GM18870 (cell line): ENCODE measurements at regions not wholly inside any gene's neighbourhood (a gene's known extent, or its start where the extent isn't known, plus 50 kb on each side); places are given as distances from the start of the nearest gene placed in this dataset.

ENCODE experiments used
- ATAC-seq: cut with Tn5 transposase; IDR thresholded peaks from one replicate; pipeline ENCODE4 v1.9.1; 2021; ENCODE audit warnings: moderate library complexity; ENCODE audit not compliant: unreplicated experiment

DNA sequence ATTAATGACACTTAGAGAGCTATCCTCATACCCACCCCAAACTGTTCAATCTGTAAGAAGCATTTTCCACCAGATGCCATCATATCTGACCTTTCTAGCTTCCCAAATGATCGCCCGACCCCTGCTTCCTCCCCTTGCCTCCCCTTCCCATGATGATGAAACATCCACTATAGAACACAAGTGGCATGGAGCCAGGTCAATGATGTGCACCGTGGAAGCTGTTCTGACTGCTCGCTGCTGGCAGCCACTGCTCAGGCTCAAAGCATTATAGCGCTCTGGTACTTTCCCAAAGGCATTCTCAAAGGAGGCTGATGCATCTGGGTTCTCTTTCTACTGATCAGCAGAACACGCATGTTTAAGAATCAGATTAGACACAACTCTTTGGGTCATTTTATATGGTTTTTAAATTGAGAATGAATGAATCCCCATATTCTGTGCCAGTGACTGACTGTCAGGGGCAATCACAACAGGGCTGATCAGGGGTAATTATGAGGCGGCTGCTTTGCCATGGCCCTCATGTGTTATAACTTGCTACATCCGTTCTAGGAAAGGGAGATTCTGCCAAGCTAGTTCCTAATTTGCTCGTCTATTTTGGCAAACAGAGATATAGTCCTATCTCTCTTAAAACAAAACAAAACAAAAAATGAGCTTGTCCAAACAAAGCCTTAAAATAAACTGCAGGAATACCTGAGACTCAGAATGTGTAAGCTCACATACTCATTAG, 343.7 kb downstream of the ENC1 start:
- ATAC-seq: no peak

DNA sequence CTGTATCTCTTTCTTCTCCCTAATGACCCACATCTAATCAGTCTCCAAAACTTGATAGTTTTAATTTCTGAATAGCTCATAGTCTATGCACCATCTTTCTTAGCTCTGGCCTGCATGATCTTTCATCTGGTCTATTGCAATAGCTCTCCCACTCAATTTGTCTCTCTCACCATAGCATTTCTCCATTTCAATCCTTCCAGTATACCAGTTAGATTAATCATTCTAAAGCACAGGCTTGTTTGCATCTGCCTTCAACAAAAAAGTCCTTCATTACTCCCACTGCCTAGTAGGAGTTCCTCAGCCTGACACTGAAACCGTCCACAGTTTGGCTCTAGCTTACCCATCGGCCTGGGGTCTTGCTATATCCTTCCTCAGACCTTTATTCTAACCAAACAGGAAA, 344.9 kb downstream of the ENC1 start:
- no peak for ATAC-seq

DNA sequence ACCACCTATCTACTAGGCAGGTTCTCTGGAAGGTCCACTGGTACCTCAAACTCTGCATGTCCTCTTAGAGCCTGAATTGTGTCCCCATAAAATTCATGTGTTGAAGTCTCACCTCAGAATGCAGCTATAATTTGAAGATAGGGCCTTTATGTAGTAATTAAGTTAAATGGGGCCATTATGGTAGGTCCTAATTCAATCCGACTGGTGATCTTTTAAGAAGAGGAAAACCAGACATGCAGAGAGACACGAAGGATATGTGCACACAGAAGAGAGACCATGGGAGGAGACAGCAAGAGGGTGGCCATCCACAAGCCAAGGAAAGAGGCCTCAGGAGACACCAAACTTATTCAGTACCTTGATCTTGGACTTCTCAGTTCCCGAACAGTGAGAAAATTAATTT, 345.4 kb downstream of the ENC1 start:
- no peak for ATAC-seq

DNA sequence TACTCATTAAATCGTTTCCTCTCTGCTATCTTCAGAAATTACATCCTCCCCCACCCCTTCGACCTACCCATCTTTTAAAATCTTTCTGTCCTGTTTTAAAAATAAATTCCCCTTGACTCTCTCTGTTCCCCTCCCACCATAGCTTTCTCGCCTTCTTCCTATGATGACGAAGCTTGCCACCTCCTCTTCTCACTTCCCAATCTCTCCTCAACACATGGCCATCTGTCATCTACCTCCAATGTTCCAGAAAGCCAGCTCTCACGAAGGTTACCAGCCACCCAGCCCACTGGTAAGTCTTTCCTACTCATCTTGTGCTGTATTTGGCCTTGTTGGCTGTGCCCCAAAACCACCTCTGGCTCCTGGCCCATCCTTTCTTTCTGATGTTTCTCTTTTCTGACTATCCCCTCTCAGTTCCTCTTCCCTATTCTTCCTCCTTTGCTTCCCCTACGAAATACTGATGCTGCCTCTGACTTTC, 346.3 kb downstream of the ENC1 start:
- ATAC-seq: peak; percentile 51

DNA sequence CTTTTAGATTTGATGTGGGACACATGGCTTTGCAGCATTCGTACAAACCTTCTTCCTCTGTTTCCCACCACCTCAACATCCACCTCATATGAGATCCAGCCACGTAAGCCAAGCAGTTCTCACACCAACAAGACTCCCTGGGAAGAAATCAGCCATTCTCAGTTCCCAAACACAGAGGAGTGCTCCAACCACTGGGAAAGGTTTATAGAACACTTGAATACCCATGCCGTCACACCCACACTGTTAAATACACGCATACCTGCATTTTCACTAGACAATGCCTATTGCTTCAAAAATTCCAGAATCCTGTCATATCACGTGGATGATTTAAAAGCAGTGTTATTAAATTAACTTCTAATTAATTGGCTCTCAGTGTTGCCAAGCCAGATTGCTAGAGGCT, 347.3 kb downstream of the ENC1 start:
- ATAC-seq: no peak

DNA sequence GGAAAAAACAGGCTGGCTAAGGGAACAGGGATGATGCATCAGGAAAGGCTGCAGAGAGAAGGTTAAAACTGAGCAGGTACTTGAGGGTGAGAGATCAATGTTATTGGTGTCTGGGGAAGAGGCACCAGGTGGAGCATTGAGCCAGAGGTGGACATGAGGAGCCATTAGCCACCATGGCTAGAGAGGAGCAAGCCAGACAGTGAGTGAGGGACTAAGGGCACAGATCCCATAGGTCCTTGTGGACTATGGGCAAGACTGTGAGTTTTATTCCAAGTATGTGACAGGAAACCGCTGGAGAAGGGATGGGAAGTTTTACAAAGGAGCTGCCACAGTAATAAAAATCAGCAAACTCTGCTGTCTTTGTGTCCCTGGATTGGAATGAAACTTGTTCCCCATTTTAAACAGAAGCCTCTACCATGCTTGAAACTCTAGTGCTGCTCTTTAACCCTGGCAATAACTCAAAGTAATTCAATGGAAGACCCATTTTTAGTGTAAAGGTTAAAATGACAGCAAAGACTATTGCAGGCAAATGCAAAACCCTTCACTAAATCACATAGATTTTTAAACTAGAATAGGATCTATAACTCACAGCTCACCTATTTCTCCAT, 349.8 kb downstream of the ENC1 start:
- ATAC-seq: no peak

DNA sequence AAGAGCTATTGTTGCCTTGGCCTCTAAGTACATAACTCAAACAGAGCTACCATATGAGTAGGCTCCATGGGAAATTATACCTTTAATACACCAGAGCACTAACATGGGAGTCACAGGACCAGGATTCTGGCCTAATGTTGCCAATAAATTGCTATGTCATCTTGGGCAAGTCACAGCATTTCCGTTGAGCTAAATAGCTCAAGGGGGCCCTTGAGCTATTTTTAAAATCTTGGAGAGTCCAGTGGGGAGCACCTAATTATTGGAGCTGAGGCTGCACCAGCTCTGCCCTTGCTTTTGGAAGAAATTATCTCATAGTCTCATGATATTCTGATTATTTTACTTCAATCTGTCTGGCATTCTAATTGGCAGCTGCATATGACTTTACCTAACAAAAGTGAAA, 350.8 kb downstream of the ENC1 start:
- no peak for ATAC-seq

DNA sequence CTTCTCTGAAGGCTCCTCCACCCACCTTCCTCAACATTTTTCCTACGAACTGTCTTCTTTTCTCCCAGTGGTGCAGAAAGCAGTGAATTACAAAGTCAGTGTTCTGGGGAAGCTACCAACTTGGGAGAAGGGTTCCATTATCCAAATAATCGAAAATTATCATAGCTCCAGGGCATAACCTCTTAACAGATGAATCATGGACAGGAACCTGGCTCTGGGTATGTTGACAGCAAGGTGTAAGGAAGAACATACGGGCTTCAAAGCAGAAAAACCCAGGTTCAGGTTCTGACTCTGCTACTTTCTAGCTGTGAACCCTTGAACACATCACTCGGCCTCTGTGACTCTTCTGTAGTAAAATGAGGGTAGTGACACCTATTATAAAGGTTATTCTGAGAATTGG, 351.3 kb downstream of the ENC1 start:
- ATAC-seq: no peak

DNA sequence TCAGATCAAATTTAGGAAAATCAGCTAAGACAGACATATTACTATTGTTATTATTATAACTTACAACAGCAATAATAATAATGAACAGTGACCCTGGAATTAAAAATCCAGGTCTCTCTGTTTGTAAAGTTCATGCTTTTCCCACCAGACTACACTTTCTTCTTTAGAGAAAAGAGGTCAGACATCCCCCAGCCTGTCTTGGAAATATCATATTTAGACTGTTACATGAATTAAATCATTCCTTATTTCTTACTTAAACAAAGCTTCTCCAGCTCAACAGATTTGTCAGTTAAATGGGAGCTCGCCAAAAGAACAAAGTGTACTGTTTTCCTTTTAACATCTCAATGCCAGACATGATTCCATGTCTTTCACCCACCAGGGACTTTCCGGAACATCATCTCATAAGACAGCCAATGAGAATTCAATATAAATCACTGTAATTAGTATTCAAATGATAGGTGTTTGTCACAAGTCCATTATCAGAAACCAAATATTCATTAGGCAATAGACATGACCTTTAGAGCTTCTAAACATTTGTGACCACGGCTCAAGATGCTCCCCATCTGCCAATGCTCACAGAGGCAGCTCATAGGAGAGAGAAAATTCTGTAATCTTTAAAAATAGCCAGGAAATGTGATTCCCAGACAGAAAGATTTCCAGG, 351.9 kb downstream of the ENC1 start:
- ATAC-seq: no peak

DNA sequence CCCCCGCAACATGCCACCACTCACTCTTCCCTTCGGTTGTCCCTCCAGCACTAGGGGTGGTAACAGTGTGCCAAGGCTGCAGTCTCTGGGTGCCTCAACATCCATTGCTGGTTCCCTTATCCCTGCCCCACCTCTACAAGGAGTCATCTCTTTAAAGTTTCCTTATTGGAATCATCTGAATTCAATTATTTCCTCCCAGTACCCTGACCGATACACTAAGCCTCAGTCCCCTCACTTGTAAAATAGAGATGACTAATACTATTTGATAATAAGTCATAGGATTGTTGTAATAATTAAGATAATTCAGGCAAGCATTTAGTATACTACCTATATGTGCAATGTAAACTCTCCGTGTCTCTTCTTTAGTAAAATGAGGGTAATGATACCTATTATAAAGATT, 352.5 kb downstream of the ENC1 start:
- no peak for ATAC-seq

DNA sequence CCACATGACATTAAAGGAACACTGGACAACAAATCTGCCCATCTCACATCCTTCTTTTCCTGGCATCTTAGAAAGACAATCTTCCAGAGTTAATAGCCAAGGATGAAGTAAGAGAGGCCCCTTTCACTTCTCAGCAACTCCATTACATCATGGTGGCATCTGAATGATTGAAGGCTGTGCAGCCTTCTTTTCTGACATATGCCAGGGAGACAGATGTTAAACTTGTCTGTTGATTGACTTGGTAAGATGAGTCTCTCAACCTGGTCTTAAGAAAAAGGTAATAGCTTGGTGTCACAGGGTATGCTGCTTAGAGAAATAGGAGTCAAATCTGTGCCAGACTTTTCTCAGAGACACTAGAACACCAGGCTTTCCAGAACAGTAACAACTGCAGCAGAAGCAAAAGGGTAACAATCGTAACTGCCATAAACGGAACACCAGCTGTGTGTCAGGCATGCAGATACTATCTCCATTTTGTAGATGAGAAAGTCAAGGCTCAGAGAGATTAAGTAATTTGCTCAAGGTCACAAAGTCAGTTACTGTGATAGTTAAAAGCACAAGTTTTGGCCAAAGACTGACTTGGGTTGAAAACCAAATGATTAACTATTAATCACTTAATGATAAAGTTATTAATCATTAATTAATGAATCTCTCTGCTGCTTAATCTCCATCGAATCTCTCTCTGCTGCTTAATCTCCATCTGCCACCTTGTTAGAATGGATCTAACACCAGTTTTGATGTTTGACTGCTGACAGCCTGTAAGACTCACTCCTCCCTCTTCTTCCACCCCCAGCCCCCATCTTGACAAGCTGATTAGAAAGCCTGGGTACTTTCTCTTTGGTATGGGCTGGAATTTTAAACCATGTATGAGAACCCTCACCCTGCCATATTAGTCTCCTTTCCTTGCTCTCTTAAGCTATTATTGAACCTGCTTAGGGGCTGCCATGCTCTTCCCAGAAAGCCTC, 353.5 kb downstream of the ENC1 start:
- ATAC-seq: no peak

DNA sequence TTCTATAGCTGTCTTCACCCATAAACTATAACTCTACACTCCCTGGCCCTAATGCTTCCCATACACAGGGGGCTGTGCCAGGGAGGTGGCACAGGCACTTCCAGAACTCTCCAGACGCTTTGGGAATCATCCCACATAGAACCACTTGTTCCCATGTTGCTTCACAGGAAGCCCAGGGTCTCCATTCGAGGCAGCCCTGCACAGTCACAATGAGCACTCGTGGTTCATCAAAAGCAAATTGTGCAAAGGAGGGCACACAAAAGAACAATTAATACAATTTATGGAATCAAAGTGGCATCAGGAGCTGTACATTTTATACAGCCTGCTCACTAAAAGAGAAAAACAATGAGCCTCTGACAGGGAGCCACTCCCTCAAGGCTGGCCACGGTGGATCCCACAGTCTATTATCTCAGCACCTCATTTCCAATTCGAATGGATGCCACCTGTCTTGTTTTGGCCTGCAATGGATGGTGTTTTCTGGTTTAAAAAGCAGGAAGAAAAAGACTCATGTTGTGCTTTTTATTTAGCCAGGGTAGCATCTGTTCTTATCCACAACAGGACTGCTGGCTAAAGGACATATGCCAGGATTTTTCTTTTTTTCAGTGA, 354.8 kb downstream of the ENC1 start:
- no peak for ATAC-seq

DNA sequence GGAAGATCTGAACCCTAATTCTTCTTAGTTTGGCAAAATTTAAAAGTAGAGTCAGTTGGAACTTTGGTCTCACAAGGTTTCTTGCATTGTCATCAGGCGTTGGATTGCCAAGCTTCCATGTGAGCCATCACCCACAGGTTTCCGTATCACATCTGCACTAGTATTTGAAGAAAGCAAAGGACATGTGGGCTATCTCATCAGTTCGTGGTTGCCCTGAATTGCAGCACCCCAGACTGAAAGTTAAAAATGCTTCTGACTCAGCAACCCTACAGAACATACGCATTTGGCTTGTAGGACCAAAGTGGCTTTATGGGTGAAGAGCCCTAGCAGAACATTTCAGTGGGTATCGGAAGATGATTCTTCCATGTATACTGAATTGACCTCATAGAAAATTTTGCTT, 358.0 kb downstream of the ENC1 start:
- no peak for ATAC-seq

DNA sequence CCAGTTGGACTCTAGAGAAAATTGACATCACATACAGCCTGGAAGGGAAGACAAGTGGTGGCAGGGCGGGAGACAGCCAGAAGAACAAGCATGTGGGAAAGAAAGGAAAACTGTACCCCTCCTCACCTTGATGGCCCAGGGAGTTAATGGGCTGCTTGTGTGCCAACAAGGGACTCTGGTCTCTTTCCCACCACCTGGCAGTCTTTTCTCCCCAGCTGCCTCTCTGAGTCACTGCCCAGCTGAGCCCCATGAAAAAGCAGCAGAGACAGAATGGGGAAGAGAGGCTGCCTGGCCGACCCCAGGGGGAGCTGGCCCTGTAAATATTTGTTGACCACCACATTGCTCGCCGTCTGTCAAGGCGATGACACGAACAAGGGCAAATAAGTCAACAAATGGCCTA, 359.4 kb downstream of the ENC1 start:
- ATAC-seq: no peak

DNA sequence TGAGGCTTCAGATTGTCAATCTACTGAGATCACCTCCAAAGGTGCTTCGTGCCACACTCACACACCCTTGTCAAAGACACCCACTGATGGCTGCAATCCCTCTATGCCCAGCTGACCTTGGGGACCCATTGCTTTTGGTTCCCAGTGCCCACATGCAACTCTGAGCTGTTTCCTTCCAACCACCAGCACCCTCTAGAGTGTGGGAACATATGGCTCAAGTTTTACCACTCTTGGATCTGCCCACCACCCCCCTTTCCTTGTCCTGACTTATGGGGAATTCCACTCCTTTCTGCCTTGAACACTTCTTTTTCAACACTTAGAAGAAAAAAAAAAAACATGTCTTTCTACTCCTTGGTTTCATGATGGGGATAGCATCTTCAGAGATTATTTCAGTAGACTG, 360.2 kb downstream of the ENC1 start:
- ATAC-seq: no peak

DNA sequence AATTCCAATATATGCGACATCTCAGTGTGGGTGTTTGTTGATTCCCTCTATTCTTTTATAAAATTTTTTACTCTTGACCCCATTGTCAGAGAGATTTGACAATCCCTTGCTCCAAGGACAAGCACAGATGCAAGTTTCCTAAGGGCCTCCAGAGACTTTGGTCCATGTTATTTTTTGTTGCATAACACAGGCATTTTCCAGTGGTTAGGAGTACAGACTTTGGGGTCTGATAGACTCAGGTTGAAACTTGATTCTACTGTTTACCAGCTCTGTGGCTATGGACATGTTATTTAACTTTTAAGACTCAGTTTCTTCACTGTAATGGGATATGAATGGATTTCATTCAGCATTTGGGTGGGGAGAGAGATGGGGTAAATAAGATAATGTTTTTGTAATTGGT, 361.3 kb downstream of the ENC1 start:
- no peak for ATAC-seq

DNA sequence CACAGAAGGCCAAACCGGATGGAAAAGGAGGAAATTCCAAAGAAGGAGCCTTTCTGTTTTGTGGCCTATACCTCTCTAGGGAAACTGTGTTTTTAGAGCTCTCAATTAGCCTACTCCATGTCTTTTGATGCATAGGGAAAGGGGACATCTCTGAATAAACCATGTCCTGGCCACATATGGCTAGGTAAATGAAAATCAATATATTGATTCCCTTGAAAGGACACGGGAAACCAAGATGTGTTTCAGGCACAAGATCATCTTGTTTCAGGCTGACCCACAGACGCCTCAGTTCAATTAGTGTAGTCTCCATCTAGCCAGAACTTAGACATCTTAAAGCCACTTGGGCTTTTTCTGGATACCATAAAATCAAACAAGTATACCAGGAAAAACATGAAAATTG, 363.1 kb downstream of the ENC1 start:
- ATAC-seq: no peak

DNA sequence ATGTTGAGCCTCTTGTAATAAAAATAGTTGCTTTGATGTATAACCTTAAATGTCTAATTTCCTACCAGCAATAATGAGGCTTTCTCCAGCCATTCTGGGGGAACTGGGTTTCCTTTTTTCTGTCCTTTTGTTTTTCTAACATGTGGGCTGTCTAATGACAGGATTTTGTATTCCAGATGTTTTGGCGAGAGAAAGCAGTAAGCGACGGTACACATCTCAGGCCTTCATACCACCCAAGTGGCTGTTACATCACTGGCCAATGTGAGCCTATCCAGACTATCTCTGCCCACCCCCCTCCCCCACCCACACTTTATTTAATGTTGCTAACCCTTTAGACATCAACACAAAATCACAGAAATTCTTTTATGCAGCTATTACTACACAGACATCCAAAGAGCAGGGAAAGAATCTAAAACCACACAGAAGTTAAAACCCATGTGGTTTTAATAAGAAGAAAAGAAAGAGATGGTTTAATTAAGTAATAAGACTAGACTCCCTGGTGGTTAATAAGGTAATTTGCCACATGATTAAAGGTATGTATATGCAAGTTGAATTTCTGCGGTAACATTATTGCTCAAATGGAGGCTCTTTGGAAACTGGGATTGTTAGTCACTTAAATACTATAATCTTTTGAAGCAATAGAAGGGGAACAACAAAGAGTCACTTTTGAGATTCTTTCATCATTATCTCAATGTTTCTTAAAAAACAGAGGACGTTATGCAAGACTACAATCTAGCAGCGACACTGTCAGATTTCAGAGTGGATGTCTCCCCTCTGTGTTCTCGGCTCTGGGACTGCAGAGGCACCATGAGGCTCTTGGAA, 365.1 kb downstream of the ENC1 start:
- ATAC-seq: no peak

DNA sequence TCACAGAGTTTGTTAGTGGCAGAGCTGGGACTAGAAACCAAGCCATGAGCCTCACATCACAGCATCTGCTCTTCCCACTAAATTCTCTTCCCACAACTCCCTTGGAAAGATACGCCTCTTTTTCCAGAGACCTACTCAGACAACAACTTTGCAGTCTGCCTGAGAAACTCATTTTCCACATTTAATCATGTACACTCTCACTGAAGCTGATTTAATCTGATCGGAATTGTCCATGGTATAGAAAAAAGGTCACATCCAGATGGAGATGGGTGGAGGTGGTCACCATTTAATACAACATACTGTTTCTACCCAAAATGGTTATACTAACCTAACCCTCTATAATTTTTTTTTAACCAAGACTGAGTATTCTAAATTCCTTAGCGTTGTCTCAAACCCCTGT, 366.2 kb downstream of the ENC1 start:
- ATAC-seq: no peak
